ENCODE measurements at regions not wholly inside any gene's neighbourhood (a gene's known extent, or its start where the extent isn't known, plus 50 kb on each side); places are given as distances from the start of the nearest gene placed in this dataset.

DNA sequence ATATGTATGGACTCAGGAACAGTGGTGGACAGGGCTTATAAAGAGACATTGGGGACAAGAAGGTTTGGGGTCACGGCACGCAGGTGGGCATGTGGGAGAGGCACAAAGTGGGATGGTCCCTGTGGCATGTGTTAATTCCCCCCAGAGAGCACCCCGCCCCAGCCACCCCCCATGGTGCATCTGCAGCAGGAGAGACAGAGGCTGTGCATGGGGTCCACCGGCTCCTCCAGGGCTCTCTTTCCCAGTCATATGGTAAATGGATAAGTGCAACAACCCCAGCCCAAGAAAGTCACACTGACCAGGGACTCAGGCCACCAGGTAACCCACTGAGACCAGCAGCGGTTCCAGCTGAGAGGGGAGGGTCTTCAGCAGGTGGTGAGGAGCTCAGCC, 242.1 kb downstream of the BCL11B start:
- TF ChIP-seq, protein P1, sequence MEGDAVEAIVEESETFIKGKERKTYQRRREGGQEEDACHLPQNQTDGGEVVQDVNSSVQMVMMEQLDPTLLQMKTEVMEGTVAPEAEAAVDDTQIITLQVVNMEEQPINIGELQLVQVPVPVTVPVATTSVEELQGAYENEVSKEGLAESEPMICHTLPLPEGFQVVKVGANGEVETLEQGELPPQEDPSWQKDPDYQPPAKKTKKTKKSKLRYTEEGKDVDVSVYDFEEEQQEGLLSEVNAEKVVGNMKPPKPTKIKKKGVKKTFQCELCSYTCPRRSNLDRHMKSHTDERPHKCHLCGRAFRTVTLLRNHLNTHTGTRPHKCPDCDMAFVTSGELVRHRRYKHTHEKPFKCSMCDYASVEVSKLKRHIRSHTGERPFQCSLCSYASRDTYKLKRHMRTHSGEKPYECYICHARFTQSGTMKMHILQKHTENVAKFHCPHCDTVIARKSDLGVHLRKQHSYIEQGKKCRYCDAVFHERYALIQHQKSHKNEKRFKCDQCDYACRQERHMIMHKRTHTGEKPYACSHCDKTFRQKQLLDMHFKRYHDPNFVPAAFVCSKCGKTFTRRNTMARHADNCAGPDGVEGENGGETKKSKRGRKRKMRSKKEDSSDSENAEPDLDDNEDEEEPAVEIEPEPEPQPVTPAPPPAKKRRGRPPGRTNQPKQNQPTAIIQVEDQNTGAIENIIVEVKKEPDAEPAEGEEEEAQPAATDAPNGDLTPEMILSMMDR (conservative IDR thresholded peaks at IDR 0.05; ENCODE audit: low read depth, low read length): no peak
- no peak for DNase-seq (ENCODE audit: low read depth)
- H3K4me3 ChIP-seq (ENCODE audit: low read depth, low read length): no peak overlapping the region

DNA sequence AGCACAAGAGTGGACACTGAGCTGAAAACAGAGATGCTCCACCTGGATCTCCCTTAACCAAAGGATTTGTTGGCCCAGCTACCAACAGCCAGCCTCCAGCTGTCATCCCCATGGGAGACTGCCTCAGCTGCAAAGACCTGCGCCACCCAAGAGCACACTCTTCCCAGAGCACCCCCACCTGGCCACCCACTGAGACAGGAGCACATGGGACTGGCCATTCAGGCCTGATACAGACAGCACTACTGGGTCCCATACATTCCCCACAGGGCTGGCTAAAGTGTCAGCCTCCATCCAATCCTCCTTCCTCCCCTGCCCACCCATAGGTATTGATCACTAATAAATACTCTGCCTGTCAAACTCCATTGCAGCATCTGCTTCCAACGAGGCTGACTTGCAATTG, 241.5 kb downstream of the BCL11B start:
- H3K4me3 ChIP-seq (ENCODE audit: low read depth, low read length): no peak overlapping the region
- TF ChIP-seq, protein P1 (conservative IDR thresholded peaks at IDR 0.05; ENCODE audit: low read depth, low read length): no peak

DNA sequence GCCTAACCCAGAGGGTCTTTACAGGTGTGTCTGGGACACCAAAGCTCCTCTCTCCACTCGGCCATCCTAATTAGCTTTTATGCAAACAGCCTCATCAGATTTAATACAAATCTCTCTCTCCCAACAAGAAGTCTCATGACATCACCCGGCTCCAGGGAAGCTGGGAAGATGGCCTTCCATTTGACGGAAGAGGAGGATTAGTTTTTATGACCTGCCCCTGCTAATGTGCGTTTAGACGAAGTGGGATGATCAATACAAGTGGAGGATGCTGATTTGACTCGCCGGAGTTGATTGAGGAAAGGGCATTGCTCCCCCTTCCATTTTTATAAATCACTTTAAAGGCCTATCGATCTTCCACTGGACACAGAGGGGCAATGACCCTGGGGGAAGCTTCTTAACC, 239.2 kb downstream of the BCL11B start:
- TF ChIP-seq, protein P1 (conservative IDR thresholded peaks at IDR 0.05; ENCODE audit: low read depth, low read length): no peak
- no peak for DNase-seq (ENCODE audit: low read depth)
- H3K4me3 ChIP-seq (ENCODE audit: low read depth, low read length): no peak overlapping the region

More for the DNA sequence above, 241.5 kb downstream of the BCL11B start:
- no peak for DNase-seq (ENCODE audit: low read depth)

DNA sequence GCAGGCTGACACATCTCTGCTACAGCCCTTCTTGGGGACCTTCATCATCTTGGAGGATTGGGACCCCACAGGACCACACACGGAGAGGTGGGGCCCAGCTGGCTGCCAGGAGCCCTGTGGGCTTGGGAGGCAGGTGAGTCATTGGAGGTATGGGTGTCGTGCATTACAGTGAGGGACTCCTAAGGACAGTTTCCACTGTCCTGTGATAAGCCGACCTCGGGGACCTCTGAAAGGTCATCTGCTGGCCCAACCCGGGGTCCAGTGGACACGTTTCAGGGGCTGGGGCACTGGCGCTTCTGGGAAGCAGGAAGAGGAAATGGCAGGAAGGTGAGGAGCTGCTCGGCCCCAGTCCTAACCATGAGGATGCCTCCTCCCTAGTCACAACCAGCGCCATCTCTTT, 238.0 kb downstream of the BCL11B start:
- DNase-seq (ENCODE audit: low read depth): no peak
- H3K4me3 ChIP-seq (ENCODE audit: low read depth, low read length): no peak overlapping the region
- TF ChIP-seq, protein P1 (conservative IDR thresholded peaks at IDR 0.05; ENCODE audit: low read depth, low read length): no peak

DNA sequence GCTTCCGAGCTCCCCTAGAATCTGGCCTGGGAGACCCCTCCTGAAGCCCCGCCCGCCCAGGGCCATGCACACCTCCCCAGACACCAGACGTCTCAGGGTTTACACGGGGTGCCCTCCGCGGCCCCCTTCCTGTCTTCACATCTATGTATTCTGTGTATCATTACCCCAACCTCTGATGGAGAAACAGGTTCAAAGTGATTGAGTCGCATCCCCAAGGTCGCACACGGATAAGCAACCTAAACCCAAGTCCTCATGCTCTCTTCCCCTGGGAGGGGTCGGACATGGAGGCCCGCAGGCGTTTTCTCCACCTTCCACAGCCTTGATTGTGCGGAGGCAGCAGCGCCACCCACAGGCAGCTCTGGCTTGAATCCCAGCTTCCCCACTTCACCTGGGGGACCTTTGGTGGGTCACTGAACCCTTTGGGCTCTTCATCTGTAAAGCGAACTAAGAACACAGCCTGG, 237.3 kb downstream of the BCL11B start:
- DNase-seq (ENCODE audit: low read depth): no peak
- TF ChIP-seq, protein P1 (conservative IDR thresholded peaks at IDR 0.05; ENCODE audit: low read depth, low read length): peak; percentile 6
- no peak overlapping the region for H3K4me3 ChIP-seq (ENCODE audit: low read depth, low read length)

DNA sequence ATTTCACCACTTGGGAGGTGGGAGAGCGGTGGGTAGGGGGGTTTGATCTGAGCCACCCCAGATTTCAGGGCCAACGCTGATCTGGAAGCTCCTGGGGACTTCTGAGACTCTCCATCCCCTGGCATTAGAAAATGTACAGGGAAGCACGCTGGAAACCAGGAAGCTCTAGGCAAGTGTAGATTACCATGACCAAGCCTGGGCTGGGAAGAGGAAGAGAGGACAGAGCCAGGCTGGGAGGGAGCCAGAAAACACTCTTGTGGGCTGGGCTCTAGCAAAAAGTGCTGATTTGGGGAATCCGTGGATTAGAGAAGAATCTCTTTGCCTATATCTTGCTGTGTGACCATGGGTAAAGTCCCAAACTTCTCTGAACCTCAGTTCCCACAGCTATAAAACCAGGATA, 236.7 kb downstream of the BCL11B start:
- H3K4me3 ChIP-seq (ENCODE audit: low read depth, low read length): no peak overlapping the region
- DNase-seq (ENCODE audit: low read depth): no peak
- TF ChIP-seq, protein P1 (conservative IDR thresholded peaks at IDR 0.05; ENCODE audit: low read depth, low read length): peak; percentile 1

Data from epithelial cell of proximal tubule (primary cell).